ENCODE measurements at regions not wholly inside any gene's neighbourhood (a gene's known extent, or its start where the extent isn't known, plus 50 kb on each side); places are given as distances from the start of the nearest gene placed in this dataset.

GRCh38 chr2:4762951-4763376, 929.2 kb upstream of the SOX11 start:
- TF ChIP-seq CBX3 (IDR thresholded peaks at IDR 0.05; ENCODE audit: low read depth) (no peak), ZNF274 (IDR thresholded peaks at IDR 0.05; ENCODE audit: low read depth, low read length) (no peak), CTCF (IDR thresholded peaks at IDR 0.05 in 2 of 3, conservative IDR thresholded peaks at IDR 0.05 in 1 of 3; ENCODE audit: borderline replicate concordance in 1 of 3, insufficient read depth in 1 of 3, low read depth in 2 of 3, low read length in 2 of 3) (no peak), YY1 (IDR thresholded peaks at IDR 0.05; ENCODE audit: extremely low read depth, insufficient replicate concordance, low read depth, low read length) (no peak), ATF3 (IDR thresholded peaks at IDR 0.05) (no peak), POLR2A (IDR thresholded peaks at IDR 0.05; ENCODE audit: borderline replicate concordance, extremely low read depth, insufficient read depth, insufficient read length) (no peak), ZBTB33 (IDR thresholded peaks at IDR 0.05; ENCODE audit: extremely low read depth, insufficient replicate concordance, low read length) (no peak), TCF7L2 (IDR thresholded peaks at IDR 0.05; ENCODE audit: borderline replicate concordance, extremely low read depth, insufficient read depth, insufficient read length) (no peak)
- no peaks in the 10 kb centered on the region for H3K79me2 ChIP-seq (ENCODE audit: insufficient read depth, low read length)
- no peaks in the 10 kb centered on the region for H3K36me3 ChIP-seq (ENCODE audit: control insufficient read depth in 1 of 2, insufficient read depth in 2 of 2, low read length in 2 of 2)
- CTCF ChIA-PET: no interaction called here
- no peak for DNase-seq (ENCODE audit: low read depth, low spot score)
- ATAC-seq: no peak
- no TSS peak for BruUV-seq (replicated peaks)
- RAD21 ChIA-PET (ENCODE audit: low non-redundant PET in 1 of 2, low total read pairs in 2 of 2, uncharacterized antibody in 2 of 2, unreplicated experiment in 2 of 2): no interaction called here
- H3K4me1 ChIP-seq (ENCODE audit: control insufficient read depth in 1 of 2, insufficient read depth in 2 of 2, low read length in 2 of 2): no peaks in the 10 kb centered on the region
- intact Hi-C loops (cut with micrococcal nuclease): no loop called here
- H3K9me2 ChIP-seq (ENCODE audit: insufficient read depth): no peaks in the 10 kb centered on the region
- H4K20me1 ChIP-seq (ENCODE audit: insufficient read depth): no peaks in the 10 kb centered on the region
- H3K4me3 ChIP-seq (replicated peaks in 1 of 2; ENCODE audit: low read depth in 1 of 2, low read length in 2 of 2): no peak overlapping the region
- H3K27me3 ChIP-seq (ENCODE audit: insufficient read depth, low read length): no peaks in the 10 kb centered on the region
- H3K4me2 ChIP-seq (ENCODE audit: low read length): no peak overlapping the region
- no peak overlapping the region for H3K27ac ChIP-seq (ENCODE audit: low read depth, low read length)
- POLR2A ChIA-PET: no interaction called here
- H3K9ac ChIP-seq (ENCODE audit: low read length): no peak overlapping the region
- peaks cover 11 to 19% of the 10 kb centered on the region in 2 experiments; a peak in 3 of 4 replicates for H3K9me3 ChIP-seq (ENCODE audit: control insufficient read depth in 1 of 2, insufficient read depth in 1 of 2, low read depth in 1 of 2, low read length in 2 of 2)
- no peak overlapping the region for H2AFZ ChIP-seq (ENCODE audit: low read depth, low read length, poor library complexity, severe bottlenecking)
